Right atrium auricular region (tissue), 2 donors: ENCODE measurements at regions not wholly inside any gene's neighbourhood (a gene's known extent, or its start where the extent isn't known, plus 50 kb on each side); places are given as distances from the start of the nearest gene placed in this dataset.

Source experiments
- DNase-seq: peaks from one replicate; pipeline ENCODE4 v3.0.0-alpha.2; 2019; ENCODE audit warnings: low spot score
- H3K27ac ChIP-seq, 2 donors: fragments of 200-600 bp; sonication (generic); 1 replicate in 1 of 2; 2 replicates in 1 of 2; pipeline ENCODE4 v1.5.1; 2016 to 2019
- H3K27me3 ChIP-seq, 2 donors: fragments of 200-600 bp; sonication (generic); one replicate each; pipeline versions ENCODE4 v1.5.1 to v1.6.0; 2017 to 2019
- H3K36me3 ChIP-seq: fragments of 200-600 bp; sonication (generic); one replicate; pipeline ENCODE4 v1.5.1; 2016
- H3K4me1 ChIP-seq, 2 donors: fragments of 200-600 bp; sonication (generic); one replicate each; pipeline versions ENCODE4 v1.5.1 to v1.6.0; 2017 to 2019
- H3K4me3 ChIP-seq, 2 donors: fragments of 200-600 bp; sonication (generic); 1 replicate in 1 of 2; 2 replicates in 1 of 2; pipeline ENCODE4 v1.5.1; 2017 to 2019; ENCODE audit warnings: mild to moderate bottlenecking in 1 of 2, moderate library complexity in 1 of 2
- H3K9me3 ChIP-seq, 2 donors: fragments of 200-600 bp; sonication (generic); one replicate each; pipeline ENCODE4 v1.5.1; 2019
- TF ChIP-seq, protein P1 (sequence below), 2 donors: fragments of 200-600 bp; sonication (generic); IDR thresholded peaks; one replicate each; pipeline ENCODE4 v1.5.1; 2019; ENCODE audit warnings: antibody characterized with exemption in 2 of 2

DNA sequence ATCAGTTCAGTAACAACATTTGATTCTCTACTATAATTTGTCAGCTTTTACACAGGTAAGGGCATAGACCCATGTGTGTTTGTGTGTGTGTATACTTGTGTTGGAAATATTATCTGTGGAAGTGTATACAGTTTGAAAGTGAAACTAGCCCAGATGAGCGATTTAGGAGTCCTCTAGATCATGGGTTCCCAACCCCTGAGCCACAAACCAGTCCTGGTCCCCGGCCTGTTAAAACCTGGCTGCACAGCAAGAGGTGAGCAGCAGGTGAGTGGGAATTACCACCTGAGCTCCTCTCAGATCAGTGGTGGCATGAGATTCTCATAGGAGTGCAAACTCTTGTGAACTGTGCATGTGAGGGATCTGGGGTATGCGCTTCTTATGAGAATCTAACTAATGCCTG lies 1221.5 kb upstream of the SORCS1 start:
- H3K9me3 ChIP-seq, result no peaks in the 10 kb centered on the region
- DNase-seq, result no peak
- no peaks in the 10 kb centered on the region for H3K36me3 ChIP-seq
- H3K27me3 ChIP-seq, result no peaks in the 10 kb centered on the region
- no peak overlapping the region for H3K4me3 ChIP-seq
- TF ChIP-seq, protein P1, sequence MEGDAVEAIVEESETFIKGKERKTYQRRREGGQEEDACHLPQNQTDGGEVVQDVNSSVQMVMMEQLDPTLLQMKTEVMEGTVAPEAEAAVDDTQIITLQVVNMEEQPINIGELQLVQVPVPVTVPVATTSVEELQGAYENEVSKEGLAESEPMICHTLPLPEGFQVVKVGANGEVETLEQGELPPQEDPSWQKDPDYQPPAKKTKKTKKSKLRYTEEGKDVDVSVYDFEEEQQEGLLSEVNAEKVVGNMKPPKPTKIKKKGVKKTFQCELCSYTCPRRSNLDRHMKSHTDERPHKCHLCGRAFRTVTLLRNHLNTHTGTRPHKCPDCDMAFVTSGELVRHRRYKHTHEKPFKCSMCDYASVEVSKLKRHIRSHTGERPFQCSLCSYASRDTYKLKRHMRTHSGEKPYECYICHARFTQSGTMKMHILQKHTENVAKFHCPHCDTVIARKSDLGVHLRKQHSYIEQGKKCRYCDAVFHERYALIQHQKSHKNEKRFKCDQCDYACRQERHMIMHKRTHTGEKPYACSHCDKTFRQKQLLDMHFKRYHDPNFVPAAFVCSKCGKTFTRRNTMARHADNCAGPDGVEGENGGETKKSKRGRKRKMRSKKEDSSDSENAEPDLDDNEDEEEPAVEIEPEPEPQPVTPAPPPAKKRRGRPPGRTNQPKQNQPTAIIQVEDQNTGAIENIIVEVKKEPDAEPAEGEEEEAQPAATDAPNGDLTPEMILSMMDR (IDR thresholded peaks at IDR 0.05), result no peak
- H3K27ac ChIP-seq, result no peak overlapping the region
- H3K4me1 ChIP-seq, result no peaks in the 10 kb centered on the region

DNA sequence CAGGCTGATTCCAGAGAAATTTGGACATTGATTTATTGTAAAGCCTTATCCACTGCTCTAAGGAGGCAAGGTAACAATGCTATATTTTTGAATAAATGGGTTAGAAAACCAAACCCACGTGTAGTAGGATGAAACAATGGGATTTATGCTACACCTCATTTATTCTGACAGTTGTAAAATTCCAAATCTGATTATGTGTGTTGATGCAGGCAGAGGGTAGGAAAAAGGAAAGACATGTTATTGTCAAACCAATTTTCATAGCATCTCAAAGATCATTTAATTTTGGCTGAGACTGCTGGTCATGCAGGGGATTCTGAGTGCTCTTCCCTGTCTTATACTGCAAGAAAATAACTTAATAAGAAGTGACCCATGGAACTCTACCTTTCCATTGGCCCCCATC lies 1219.9 kb upstream of the SORCS1 start:
- TF ChIP-seq, protein P1 (IDR thresholded peaks at IDR 0.05), result no peak
- H3K4me3 ChIP-seq, result no peak overlapping the region
- H3K27me3 ChIP-seq, result no peaks in the 10 kb centered on the region
- no peaks in the 10 kb centered on the region for H3K9me3 ChIP-seq
- no peaks in the 10 kb centered on the region for H3K36me3 ChIP-seq
- no peak overlapping the region for H3K27ac ChIP-seq
- no peaks in the 10 kb centered on the region for H3K4me1 ChIP-seq
- DNase-seq, result no peak

DNA sequence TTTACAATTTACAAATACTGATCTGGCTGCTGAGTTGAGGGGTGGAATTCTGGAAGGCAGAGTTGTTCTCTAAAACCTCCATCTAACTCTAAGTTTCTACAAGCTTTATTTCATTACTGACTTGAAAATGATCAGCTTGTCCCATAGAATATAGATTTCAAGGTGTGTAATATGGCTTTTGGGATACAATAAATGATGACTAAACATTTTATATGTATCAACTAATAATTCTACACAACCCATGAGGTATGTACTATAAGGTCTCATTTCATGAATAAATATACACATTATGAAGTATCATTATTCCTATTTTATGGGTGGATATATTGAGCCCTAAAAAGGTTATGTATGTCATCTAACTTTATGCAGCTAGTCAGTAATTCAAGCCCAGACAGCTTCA lies 1214.3 kb upstream of the SORCS1 start:
- H3K4me1 ChIP-seq, result no peaks in the 10 kb centered on the region
- no peak for DNase-seq
- TF ChIP-seq, protein P1 (IDR thresholded peaks at IDR 0.05), result no peak
- no peaks in the 10 kb centered on the region for H3K36me3 ChIP-seq
- H3K9me3 ChIP-seq, result no peaks in the 10 kb centered on the region
- H3K27ac ChIP-seq, result no peak overlapping the region
- H3K27me3 ChIP-seq, result no peaks in the 10 kb centered on the region
- H3K4me3 ChIP-seq, result no peak overlapping the region

DNA sequence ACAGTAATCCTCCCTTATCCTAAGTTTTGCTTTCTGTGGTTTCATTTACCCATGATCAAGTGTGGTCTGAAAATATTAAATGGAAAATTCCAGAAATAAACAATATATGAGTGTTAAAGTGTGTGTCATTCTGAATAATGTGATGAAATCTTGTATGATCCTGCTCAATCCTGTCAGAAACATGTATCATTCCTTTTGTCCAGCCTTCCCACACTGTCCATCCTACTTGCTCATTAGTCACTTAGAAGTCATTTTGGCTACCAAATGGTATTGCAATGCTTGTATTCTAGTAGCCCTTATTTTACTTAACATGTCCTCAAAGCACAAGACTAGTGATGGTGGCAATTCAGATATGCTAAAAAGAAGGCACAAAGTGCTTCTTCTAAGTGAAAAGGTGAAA lies 1211.2 kb upstream of the SORCS1 start:
- no peaks in the 10 kb centered on the region for H3K4me1 ChIP-seq
- no peaks in the 10 kb centered on the region for H3K36me3 ChIP-seq
- no peaks in the 10 kb centered on the region for H3K27me3 ChIP-seq
- H3K27ac ChIP-seq, result no peak overlapping the region
- H3K4me3 ChIP-seq, result no peak overlapping the region
- TF ChIP-seq, protein P1 (IDR thresholded peaks at IDR 0.05), result no peak
- DNase-seq, result no peak
- peaks cover 0 to 9% of the 10 kb centered on the region in 2 donors for H3K9me3 ChIP-seq

DNA sequence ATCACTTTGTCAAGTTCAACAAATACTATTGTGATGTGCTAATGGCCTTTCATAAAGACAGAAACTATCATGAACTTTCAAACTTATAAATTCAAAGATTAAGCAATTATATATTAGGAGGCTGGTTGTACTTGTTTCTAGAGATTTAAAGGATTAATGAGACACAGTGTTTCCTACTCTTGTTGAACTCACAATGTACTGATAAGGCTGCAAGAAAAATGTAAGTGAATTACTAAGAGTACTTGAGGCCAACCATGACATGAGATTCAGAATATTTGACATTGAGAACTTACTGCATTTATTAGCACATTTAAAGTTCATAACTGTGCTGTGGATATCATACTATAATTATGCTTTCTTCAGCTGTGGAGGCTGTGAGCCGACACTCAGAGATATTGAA lies 1210.5 kb upstream of the SORCS1 start:
- H3K4me1 ChIP-seq, result no peaks in the 10 kb centered on the region
- no peaks in the 10 kb centered on the region for H3K27me3 ChIP-seq
- no peak overlapping the region for H3K4me3 ChIP-seq
- peaks cover 0 to 9% of the 10 kb centered on the region in 2 donors for H3K9me3 ChIP-seq
- H3K36me3 ChIP-seq, result no peaks in the 10 kb centered on the region
- TF ChIP-seq, protein P1 (IDR thresholded peaks at IDR 0.05), result no peak
- no peak for DNase-seq
- H3K27ac ChIP-seq, result no peak overlapping the region

DNA sequence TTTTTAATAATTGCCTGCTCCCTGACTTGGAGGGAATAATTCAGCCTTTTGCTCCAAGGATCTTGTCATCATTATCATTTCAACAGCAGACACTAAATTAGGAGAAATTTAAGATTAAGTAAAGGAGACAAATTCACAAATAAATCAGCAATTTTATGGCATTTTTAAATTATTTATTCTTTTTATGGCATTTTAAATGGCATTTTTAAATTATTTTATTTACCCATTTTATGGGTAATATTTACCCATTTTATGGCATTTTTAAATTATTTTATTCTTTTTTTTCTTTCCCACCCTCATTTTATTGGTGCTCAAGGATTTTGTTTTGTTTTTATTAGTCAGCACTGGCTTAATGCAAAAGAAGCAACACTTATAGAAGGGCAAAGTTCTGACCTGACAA lies 1201.0 kb upstream of the SORCS1 start:
- Histone ChIP-seq H3K4me3 (no peak overlapping the region), H3K4me1 (no peaks in the 10 kb centered on the region), H3K27ac (no peak overlapping the region), H3K36me3 (no peaks in the 10 kb centered on the region), H3K9me3 (no peaks in the 10 kb centered on the region), H3K27me3 (no peaks in the 10 kb centered on the region)
- no peak for DNase-seq
- TF ChIP-seq, protein P1 (IDR thresholded peaks at IDR 0.05), result no peak
